Gastroesophageal sphincter (tissue), 3 donors: ENCODE measurements at regions not wholly inside any gene's neighbourhood (a gene's known extent, or its start where the extent isn't known, plus 50 kb on each side); places are given as distances from the start of the nearest gene placed in this dataset.

Source experiments
- CTCF ChIP-seq, 4 experiments: fragments of 200-600 bp in 2 of 4; fragments of 450-650 bp in 2 of 4; sonication (generic) in 1 of 4; IDR thresholded peaks; one replicate each; pipeline ENCODE4 v1.5.1; 2017 to 2019; ENCODE audit warnings: antibody characterized with exemption in 4 of 4, mild to moderate bottlenecking in 2 of 4, moderate library complexity in 2 of 4
- EP300 ChIP-seq: sonication (generic); formaldehyde crosslinking; IDR thresholded peaks from one replicate; pipeline ENCODE4 v1.6.1; 2017; ENCODE audit warnings: antibody characterized with exemption, mild to moderate bottlenecking
- POLR2A ChIP-seq, 2 donors: fragments of 450-650 bp; IDR thresholded peaks; one replicate each; pipeline ENCODE4 v1.6.1; 2017; ENCODE audit warnings: antibody characterized with exemption in 2 of 2, mild to moderate bottlenecking in 2 of 2, moderate library complexity in 1 of 2

- TF ChIP-seq CTCF (IDR thresholded peaks at IDR 0.05): no peak
- no peak for TF ChIP-seq POLR2A (IDR thresholded peaks at IDR 0.05)
- TF ChIP-seq EP300: no peak
Observed at GRCh38 chr6:21769405-21769861, 175.9 kb downstream of the SOX4 start.
